ENCODE measurements at regions not wholly inside any gene's neighbourhood (a gene's known extent, or its start where the extent isn't known, plus 50 kb on each side); places are given as distances from the start of the nearest gene placed in this dataset.
"Not testable (repeated sequence)": the region's sequence is repeated elsewhere in the genome, so short reads cannot be mapped to it uniquely, and the experiment has no call there.

GRCh38 chr16:60558936-60559335, 1477.3 kb downstream of the CDH8 start:
- no peak for DNase-seq (ENCODE audit: low spot score)

GRCh38 chr16:60553090-60553757, 1483.0 kb downstream of the CDH8 start:
- no peak for DNase-seq (ENCODE audit: low spot score)

- DNase-seq (ENCODE audit: low spot score), result no peak
Measured at GRCh38 chr16:60541535-60541934, 1494.7 kb downstream of the CDH8 start.

- no peak for DNase-seq (ENCODE audit: low spot score)
Measured at GRCh38 chr16:60510941-60511340, 1525.3 kb downstream of the CDH8 start.

GRCh38 chr16:60510208-60510607, 1526.0 kb downstream of the CDH8 start:
- no peak for DNase-seq (ENCODE audit: low spot score)

GRCh38 chr16:60491273-60491672, 1545.0 kb downstream of the CDH8 start:
- DNase-seq (ENCODE audit: low spot score), result no peak

- no peak for DNase-seq (ENCODE audit: low spot score)
Measured at GRCh38 chr16:60485872-60486489, 1550.3 kb downstream of the CDH8 start.

GRCh38 chr16:60484901-60485300, 1551.3 kb downstream of the CDH8 start:
- no peak for DNase-seq (ENCODE audit: low spot score)

- no peak for DNase-seq (ENCODE audit: low spot score)
Measured at GRCh38 chr16:60481591-60481990, 1554.6 kb downstream of the CDH8 start.

- no peak for DNase-seq (ENCODE audit: low spot score)
Measured at GRCh38 chr16:60478810-60479209, 1557.4 kb downstream of the CDH8 start.

- DNase-seq (ENCODE audit: low spot score), result no peak
Measured at GRCh38 chr16:60463986-60464385, 1572.3 kb downstream of the CDH8 start.

- no peak for DNase-seq (ENCODE audit: low spot score)
Measured at GRCh38 chr16:60459463-60459862, 1576.8 kb downstream of the CDH8 start.

- DNase-seq (ENCODE audit: low spot score), result no peak
Measured at GRCh38 chr16:60458255-60458654, 1578.0 kb downstream of the CDH8 start.

GRCh38 chr16:60452646-60453045, 1583.6 kb downstream of the CDH8 start:
- no peak for DNase-seq (ENCODE audit: low spot score)

GRCh38 chr16:60438894-60439293, 1597.3 kb downstream of the CDH8 start:
- DNase-seq (ENCODE audit: low spot score), result no peak

GRCh38 chr16:60432472-60432871, 1603.8 kb downstream of the CDH8 start:
- no peak for DNase-seq (ENCODE audit: low spot score)

- DNase-seq (ENCODE audit: low spot score), result no peak
Measured at GRCh38 chr16:60419859-60420258, 1616.4 kb downstream of the CDH8 start.

- DNase-seq (ENCODE audit: low spot score), result no peak
Measured at GRCh38 chr16:60414613-60415012, 1621.6 kb downstream of the CDH8 start.

- no peak for DNase-seq (ENCODE audit: low spot score)
Measured at GRCh38 chr16:60413969-60414368, 1622.3 kb downstream of the CDH8 start.

GRCh38 chr16:60407606-60408005, 1628.6 kb downstream of the CDH8 start:
- DNase-seq (ENCODE audit: low spot score), result no peak

GRCh38 chr16:60407034-60407433, 1629.2 kb downstream of the CDH8 start:
- DNase-seq (ENCODE audit: low spot score), result no peak

GRCh38 chr16:60405286-60405685, 1631.0 kb downstream of the CDH8 start:
- no peak for DNase-seq (ENCODE audit: low spot score)

- no peak for DNase-seq (ENCODE audit: low spot score)
Measured at GRCh38 chr16:60404401-60404800, 1631.8 kb downstream of the CDH8 start.

- DNase-seq (ENCODE audit: low spot score), result not testable (repeated sequence)
Measured at GRCh38 chr16:60402941-60403340, 1633.3 kb downstream of the CDH8 start.

All from mucosa of gallbladder (tissue), 1 donor.